HCT116 (cell line): ENCODE measurements at regions not wholly inside any gene's neighbourhood (a gene's known extent, or its start where the extent isn't known, plus 50 kb on each side); places are given as distances from the start of the nearest gene placed in this dataset.

ENCODE experiments used
- ATAC-seq: fragments of 200-7000 bp; cut with Tn5 transposase; 2 replicates; pipeline ENCODE4 v1.9.1; 2020; ENCODE audit warnings: mild to moderate bottlenecking, moderate library complexity
- BruUV-seq: library from RNA; stranded (reverse); fragments of 400-500 nt; replicated peaks from 2 replicates; lab custom pipeline; 2021; lab: Mats Ljungman, UMichigan
- CTCF ChIA-PET: fragments of 300-600 bp; sonication (Branson Sonifier 250); formaldehyde crosslinking; loops from one replicate; lab custom pipeline; 2021; ENCODE audit warnings: antibody characterized with exemption; lab: Charles Lee
- POLR2A ChIA-PET: fragments of 300-600, 350-600 bp; sonication (Branson Sonifier 250); formaldehyde crosslinking; loops from one replicate; lab custom pipeline; 2021; ENCODE audit warnings: antibody characterized with exemption; lab: Charles Lee
- RAD21 ChIA-PET, 2 experiments: fragments of 300-600 bp; sonication (Branson Sonifier 250); formaldehyde crosslinking; loops; one replicate each; lab custom pipeline; 2023; ENCODE audit warnings: low total read pairs in 2 of 2; ENCODE audit not compliant: uncharacterized antibody in 2 of 2, unreplicated experiment in 2 of 2, low non-redundant PET in 1 of 2; lab: Charles Lee
- DNase-seq: peaks from one replicate; pipeline ENCODE4 v3.0.0-alpha.2; 2010; ENCODE audit warnings: low read depth, low spot score
- H2AFZ ChIP-seq: fragments of 200-600 bp; shearing (Covaris generic), sonication (generic); 2 replicates; pipeline ENCODE4 v1.6.1; 2017; ENCODE audit warnings: low read depth, mixed run types, mixed read lengths, antibody characterized with exemption, low read length; ENCODE audit not compliant: poor library complexity, severe bottlenecking
- H3K27ac ChIP-seq: 2 replicates; pipeline ENCODE4 v1.5.1; 2012; ENCODE audit warnings: low read depth, low read length
- H3K27me3 ChIP-seq: fragments of 200-600 bp; sonication (generic); 2 replicates; pipeline ENCODE4 v1.6.1; 2016; ENCODE audit warnings: mixed run types, low read length, mixed read lengths; ENCODE audit not compliant: insufficient read depth
- H3K36me3 ChIP-seq, 2 experiments: fragments of 200-500 bp in 1 of 2; fragments of 200-600 bp in 1 of 2; sonication (Bioruptor generic) in 1 of 2; sonication (generic) in 1 of 2; 2 replicates each; pipeline versions ENCODE4 v1.5.1 to v1.6.1; 2014 to 2016; ENCODE audit warnings: low read length in 2 of 2, inconsistent platforms in 1 of 2, mixed read lengths in 1 of 2, mixed run types in 1 of 2; ENCODE audit not compliant: insufficient read depth in 2 of 2, control insufficient read depth in 1 of 2
- H3K4me1 ChIP-seq, 2 experiments: fragments of 200-600 bp in 1 of 2; sonication (generic) in 1 of 2; 2 replicates each; pipeline versions ENCODE4 v1.5.1 to v1.6.1; 2012 to 2017; ENCODE audit warnings: low read length in 2 of 2, inconsistent platforms in 1 of 2, mild to moderate bottlenecking in 1 of 2, mixed read lengths in 1 of 2, mixed run types in 1 of 2, moderate library complexity in 1 of 2; ENCODE audit not compliant: insufficient read depth in 2 of 2, control insufficient read depth in 1 of 2
- H3K4me2 ChIP-seq: fragments of 200-600 bp; sonication (generic); 2 replicates; pipeline ENCODE4 v1.6.1; 2017; ENCODE audit warnings: mixed run types, low read length, mixed read lengths
- H3K4me3 ChIP-seq, 2 experiments: fragments of 200-600 bp in 1 of 2; sonication (generic) in 1 of 2; replicated peaks in 1 of 2; 2 replicates each; pipeline ENCODE4 v1.5.1; 2011 to 2016; ENCODE audit warnings: low read length in 2 of 2, control low read depth in 1 of 2, low read depth in 1 of 2, mild to moderate bottlenecking in 1 of 2, mixed read lengths in 1 of 2, mixed run types in 1 of 2
- H3K79me2 ChIP-seq: fragments of 200-600 bp; sonication (generic); 2 replicates; pipeline ENCODE4 v1.6.1; 2017; ENCODE audit warnings: mild to moderate bottlenecking, mixed run types, low read length, moderate library complexity, mixed read lengths; ENCODE audit not compliant: insufficient read depth
- H3K9ac ChIP-seq: fragments of 200-600 bp; sonication (generic); 2 replicates; pipeline ENCODE4 v1.6.1; 2016; ENCODE audit warnings: low read length, mixed read lengths
- H3K9me2 ChIP-seq: fragments of 200-600 bp; sonication (generic), shearing (Covaris generic); 2 replicates; pipeline ENCODE4 v1.6.1; 2017; ENCODE audit warnings: mixed run types, mild to moderate bottlenecking, moderate library complexity; ENCODE audit not compliant: insufficient read depth
- H3K9me3 ChIP-seq, 2 experiments: fragments of 200-500 bp in 1 of 2; fragments of 200-600 bp in 1 of 2; sonication (Bioruptor generic) in 1 of 2; sonication (generic) in 1 of 2; 2 replicates each; pipeline ENCODE4 v1.6.1; 2014 to 2017; ENCODE audit warnings: low read length in 2 of 2, mixed read lengths in 2 of 2, inconsistent platforms in 1 of 2, low read depth in 1 of 2, mild to moderate bottlenecking in 1 of 2, mixed run types in 1 of 2, moderate library complexity in 1 of 2; ENCODE audit not compliant: control insufficient read depth in 1 of 2, insufficient read depth in 1 of 2
- H4K20me1 ChIP-seq: fragments of 200-600 bp; sonication (generic), shearing (Covaris generic); 2 replicates; pipeline ENCODE4 v1.6.1; 2017; ENCODE audit warnings: mixed run types, mild to moderate bottlenecking, moderate library complexity; ENCODE audit not compliant: insufficient read depth
- EZH2phosphoT487 ChIP-seq: fragments of 200-600 bp; IDR thresholded peaks from 2 replicates; pipeline ENCODE4 v1.6.1; 2018; ENCODE audit warnings: antibody characterized with exemption, borderline replicate concordance
- JUND ChIP-seq: IDR thresholded peaks from 2 replicates; pipeline ENCODE4 v1.6.1; 2012
- POLR2A ChIP-seq: IDR thresholded peaks from 2 replicates; pipeline ENCODE4 v1.7.0; 2011; ENCODE audit warnings: borderline replicate concordance; ENCODE audit not compliant: insufficient read depth, insufficient read length; ENCODE audit errors: extremely low read depth
- RAD21 ChIP-seq: IDR thresholded peaks from 2 replicates; pipeline ENCODE4 v1.6.1; 2012; ENCODE audit warnings: low read depth, mild to moderate bottlenecking
- REST ChIP-seq: IDR thresholded peaks from 2 replicates; pipeline ENCODE4 v1.6.1; 2012; ENCODE audit warnings: low read depth
- SRF ChIP-seq: IDR thresholded peaks from 2 replicates; pipeline ENCODE4 v1.6.1; 2012; ENCODE audit warnings: low read depth
- ZNF274 ChIP-seq: fragments of 200-500 bp; sonication (Bioruptor generic); IDR thresholded peaks from 2 replicates; pipeline ENCODE4 v1.6.1; 2014; ENCODE audit warnings: mild to moderate bottlenecking, low read depth, low read length, inconsistent platforms
- intact Hi-C: fragments of 100-400 bp; cut with micrococcal nuclease; formaldehyde crosslinking; loops from 2 replicates; pipeline ENCODE4 v1.10.0; 2022

- Histone ChIP-seq H3K27me3 (no peaks in the 10 kb centered on the region), H3K9me2 (no peaks in the 10 kb centered on the region), H4K20me1 (no peaks in the 10 kb centered on the region; the same call in 1 of the 2 replicates), H3K4me1 (no peaks in the 10 kb centered on the region), H3K9me3 (no peaks in the 10 kb centered on the region), H3K27ac (no peak overlapping the region), H3K79me2 (no peaks in the 10 kb centered on the region), H3K4me3 (no peak overlapping the region), H2AFZ (no peak overlapping the region), H3K9ac (no peak overlapping the region), H3K4me2 (no peak overlapping the region), H3K36me3 (no peaks in the 10 kb centered on the region)
- ChIA-PET POLR2A (no interaction called here), CTCF (no interaction called here), RAD21 (no interaction called here)
- no TSS peak for BruUV-seq
- TF ChIP-seq POLR2A: no peak
- TF ChIP-seq JUND: no peak
- no peak for TF ChIP-seq ZNF274
- no peak for TF ChIP-seq RAD21
- no peak for TF ChIP-seq REST
- TF ChIP-seq SRF: no peak
- no peak for TF ChIP-seq EZH2phosphoT487
- ATAC-seq: no peak
- DNase-seq: no peak
- intact Hi-C loops: no loop called here
Measured at GRCh38 chr5:86885011-86885410, 267.3 kb downstream of the COX7C start.
